Iris pigment epithelial cell (primary cell): ENCODE measurements at regions not wholly inside any gene's neighbourhood (a gene's known extent, or its start where the extent isn't known, plus 50 kb on each side); places are given as distances from the start of the nearest gene placed in this dataset.
A peak's percentile ranks its signal among the peaks of the same experiment; 100 is the strongest.
"Not testable (repeated sequence)": the region's sequence is repeated elsewhere in the genome, so short reads cannot be mapped to it uniquely, and the experiment has no call there.

Source experiments
- DNase-seq: peaks from one replicate; pipeline ENCODE4 v3.0.0-alpha.2; 2011; ENCODE audit warnings: low read depth

GRCh38 chr20:25864963-25865714 lies 168.5 kb upstream of the ZNF337 start:
- not testable (repeated sequence) for DNase-seq

GRCh38 chr20:25864326-25864962 lies 167.8 kb upstream of the ZNF337 start:
- DNase-seq: no peak

DNA sequence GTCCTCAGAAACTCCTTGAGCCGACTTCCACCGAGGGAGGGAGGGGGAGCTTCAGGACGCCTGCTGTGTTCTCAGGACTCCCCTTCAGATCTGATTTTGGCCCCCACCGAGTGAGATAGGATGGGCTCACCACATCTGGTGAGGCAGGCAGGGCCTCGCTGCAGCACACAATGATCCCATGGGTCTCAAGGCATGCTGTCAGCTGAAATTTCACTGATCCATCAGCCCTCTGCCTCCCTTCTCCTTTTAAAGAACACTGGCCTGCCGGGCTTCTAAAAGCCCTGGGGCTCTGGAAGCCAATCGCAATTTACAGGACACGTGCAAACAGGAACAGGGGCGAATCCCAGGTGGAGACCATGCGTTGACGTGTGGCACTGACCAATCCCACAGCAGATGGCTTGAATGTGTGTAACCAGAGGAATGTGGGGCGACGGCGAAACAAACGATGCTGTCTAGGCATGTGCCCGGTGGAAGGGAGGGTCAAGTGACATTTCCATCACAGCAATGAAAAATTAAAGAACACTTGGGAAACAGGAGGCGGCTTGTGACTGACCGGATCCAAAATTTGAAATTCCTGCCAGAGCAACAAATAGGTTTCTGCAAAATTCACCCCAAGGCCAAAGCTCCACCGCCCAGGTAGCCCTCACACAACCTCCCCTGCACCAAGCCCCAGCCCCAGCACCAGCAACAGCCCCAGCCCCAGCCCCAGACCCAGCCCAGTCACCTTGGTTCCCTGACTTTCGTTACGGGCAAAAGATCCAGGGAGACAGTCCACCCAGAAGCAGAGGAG lies 167.1 kb upstream of the ZNF337 start:
- DNase-seq: no peak

DNA sequence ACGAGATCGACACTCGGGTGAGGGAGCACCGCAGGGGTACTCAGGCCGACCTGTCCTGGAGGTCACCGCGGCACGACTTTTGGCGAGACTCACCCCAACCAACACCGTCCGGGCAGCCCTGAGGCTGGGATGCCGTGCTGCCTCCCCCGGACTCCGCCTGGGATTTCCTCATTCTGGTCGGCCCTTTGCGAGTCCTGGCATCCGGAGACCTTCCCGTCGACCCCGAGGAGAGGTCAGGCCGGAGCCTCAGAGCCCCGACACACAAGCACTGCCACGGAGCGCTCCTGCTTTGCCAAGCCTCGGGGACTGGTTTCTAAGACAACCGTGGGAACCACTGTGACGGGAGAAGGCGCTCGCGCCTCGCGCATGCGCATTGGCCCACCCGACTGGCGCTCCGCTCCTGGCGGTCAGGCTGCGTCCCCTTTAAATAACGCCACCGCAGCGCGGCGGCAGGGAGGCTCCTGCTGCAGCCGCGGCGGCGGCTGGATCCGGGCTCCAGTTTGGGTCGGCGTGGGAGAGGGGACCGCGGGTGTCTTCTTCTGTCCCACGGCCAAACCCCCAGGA lies 166.4 kb upstream of the ZNF337 start:
- peak; percentile 73 for DNase-seq

DNA sequence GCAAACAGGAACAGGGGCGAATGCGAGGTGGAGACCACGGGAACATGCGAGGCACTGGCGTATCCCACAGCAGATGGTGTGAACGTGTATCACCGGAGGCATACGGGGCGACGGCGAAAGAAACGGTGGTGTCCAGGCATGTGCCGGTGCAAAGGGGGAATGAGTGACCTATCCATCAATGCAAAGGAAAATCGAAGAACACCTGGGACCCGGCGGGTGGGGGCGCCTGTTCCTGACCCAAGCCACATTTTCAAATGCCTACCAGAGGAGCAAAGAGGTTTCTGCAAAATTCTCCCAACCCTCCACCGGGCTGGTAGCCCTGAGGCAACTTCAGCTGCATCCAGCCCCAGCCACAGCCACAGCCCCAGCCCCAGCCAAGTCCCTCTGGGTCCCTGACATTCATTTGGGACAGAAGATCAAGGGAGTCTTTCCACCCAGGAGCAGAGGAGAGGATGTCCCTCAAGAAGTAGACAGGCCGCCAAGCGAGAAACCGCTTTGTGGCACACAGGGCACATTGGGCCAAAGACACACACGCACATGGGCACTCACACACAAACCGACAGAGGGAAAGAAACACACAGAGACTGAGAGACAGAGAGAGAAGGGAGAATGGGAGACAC lies 164.0 kb upstream of the ZNF337 start:
- no peak for DNase-seq

DNA sequence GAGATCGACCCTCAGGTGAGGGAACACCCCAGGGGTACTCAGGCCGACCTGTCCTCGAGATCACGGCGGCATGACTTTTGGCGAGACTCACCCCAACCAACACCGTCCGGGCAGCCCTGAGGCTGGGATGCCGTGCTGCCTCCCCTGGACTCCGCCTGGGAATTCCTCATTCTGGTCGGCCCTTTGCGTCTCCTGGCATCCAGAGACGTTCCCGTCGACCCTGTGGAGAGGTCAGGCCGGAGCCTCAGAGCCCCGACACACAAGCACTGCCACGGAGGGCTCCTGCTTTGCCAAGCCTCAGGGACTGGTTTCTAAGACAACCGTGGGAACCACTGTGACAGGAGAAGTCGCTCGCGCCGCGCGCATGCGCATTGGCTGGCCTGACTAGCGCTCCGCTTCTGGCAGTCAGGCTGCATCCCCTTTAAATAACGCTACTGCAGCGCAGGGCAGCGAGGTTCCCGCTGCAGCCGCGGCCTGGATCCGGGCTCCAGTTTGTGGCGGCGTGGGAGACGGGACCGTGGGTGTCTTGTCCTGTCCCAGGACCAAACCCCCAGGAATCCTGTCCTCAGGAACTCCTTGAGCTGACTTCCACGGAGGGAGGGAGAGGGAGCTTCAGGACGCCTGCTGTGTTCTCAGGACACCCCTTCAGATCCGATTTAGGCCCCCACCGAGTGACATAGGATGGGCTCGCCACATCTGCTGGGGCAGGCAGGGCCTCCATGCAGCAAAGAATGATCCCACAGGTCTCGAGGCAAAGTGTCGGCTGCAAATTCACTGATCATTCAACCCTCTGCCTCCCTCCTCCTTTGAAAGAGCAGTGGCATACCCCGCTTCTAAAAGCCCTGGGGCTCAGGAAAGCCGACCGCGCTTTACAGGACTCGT lies 163.2 kb upstream of the ZNF337 start:
- DNase-seq: peak; percentile 41

DNA sequence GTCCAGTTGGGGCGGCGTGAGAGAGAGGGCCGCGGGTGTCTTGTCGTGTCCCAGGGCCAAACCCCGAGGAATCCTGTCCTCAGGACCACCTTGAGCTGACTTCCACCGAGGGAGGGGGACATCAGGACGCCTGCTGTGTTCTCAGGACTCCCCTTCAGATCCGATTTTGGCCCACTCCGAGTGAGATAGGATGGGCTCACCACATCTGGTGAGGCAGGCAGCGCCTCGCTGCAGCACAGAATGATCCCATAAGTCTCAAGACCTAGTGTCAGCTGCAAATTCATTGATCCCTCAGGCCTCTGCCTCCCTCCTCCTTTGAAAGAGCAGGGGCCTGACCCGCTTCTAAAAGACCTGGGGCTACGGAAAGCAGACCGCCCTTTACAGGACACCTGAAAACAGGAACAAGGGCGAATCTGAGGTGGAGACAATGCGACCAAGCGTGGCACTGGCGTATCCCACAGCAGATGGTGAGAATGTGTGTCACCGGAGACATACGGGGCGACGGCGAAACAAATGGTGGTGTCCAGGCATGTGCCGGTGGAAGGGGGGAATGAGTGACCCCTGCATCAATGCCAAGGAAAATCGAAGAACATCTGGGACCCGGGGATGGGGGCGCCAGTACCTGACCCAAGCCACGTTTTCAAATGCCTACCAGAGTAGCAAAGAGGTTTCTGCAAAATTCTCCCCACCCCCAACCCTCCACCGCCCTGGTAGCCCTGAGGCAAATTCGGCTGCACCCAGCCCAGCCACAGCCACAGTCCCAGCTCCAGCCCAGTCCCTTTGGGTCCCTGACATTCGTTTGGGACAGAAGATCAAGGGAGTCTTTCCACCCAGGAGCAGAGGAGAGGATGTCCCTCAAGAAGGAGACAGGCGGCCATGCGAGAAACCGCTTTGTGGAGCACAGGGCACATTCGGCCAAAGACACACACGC lies 162.1 kb upstream of the ZNF337 start:
- DNase-seq: no peak

DNA sequence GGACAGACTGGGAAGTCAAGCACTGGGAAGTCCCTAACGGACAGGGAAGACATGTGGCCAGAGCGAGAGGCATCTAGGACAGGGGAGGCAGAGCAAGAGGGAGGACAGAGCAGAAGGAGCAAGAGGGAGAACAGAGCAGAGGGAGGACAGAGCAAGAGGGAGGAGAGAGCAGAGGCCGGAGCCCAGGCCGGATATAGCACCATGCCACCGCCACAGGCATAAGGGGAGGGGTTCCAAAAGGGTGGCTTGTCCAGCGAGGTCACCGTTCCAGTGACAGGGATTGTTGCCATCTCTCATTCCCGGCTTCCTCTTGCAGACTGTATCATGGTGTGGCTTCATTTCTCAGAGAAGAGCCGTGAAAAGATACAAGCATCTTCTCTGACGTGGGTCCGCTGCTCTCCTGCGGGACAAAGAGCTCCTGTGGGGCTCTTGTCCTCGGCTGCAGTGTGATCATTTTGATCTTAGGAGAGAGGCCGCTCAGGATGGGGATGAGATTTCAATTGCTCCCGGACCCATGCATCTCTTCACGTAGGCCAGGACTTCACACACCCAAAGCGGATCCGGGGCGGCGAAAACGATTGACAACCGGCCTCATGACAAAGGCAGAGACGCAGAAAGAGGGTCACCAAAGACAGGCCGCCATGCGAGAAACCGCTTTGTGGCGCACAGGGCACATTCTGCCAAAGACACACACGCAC lies 160.6 kb upstream of the ZNF337 start:
- not testable (repeated sequence) for DNase-seq

DNA sequence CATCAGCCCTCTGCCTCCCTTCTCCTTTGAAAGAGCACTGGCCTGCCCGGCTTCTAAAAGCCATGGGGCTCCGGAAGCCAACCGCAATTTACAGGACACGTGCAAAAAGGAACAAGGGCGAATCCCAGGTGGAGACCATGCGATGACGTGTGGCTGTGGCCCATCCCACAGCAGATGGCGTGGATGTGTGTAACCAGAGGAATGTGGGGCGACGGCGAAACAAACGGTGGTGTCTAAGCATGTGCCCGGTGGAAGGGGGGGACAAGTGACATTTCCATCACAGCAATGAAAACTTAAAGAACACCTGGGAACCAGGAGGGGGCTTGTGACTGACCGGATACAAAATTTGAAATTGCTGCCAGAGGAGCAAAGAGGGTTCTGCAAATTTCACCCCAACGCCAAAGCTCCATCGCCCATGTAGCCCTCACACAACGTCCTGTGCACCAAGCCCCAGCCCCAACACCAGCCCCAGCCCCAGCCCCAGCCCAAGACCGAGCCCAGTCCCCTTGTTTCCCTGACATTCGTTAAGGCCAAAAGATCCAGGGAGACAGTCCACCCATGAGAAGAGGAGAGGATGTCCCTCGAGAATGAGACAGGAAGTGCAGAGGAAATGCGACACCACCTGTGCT lies 159.7 kb upstream of the ZNF337 start:
- no peak for DNase-seq

DNA sequence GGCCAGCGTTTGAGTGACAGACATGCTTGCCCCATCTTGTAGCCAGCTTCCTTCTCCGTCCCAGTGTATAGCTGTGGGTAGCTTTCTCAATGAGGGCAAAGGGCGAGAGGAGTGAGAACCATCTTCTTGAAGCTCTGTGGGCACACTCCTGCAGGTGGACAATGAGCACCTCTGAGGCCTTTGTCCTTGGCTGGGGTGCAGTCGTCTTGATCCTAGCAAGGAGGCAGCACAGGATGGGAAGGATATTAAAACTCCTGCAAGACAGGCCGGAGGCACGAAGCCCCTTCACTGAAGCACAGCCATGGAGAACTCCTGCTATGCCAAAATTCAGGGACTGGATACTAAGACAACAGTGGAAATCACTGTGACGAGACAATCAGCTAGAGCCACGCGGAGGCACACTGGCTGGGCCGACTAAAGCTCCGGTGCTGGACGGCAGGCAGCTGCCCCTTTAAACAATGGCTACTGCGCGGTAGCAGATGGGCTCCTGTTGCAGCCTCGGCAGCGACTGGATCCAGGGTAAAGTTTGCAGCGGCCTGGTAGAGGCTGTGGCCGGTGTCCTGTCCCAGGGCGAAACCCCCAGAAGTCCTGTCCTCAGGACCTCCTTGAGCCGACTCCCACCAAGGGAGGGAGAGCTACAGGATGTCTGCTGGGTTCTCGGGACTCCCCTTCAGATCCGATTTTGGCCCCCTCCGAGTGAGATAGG lies 159.0 kb upstream of the ZNF337 start:
- not testable (repeated sequence) for DNase-seq

GRCh38 chr20:25854666-25855065 lies 158.0 kb upstream of the ZNF337 start:
- not testable (repeated sequence) for DNase-seq

DNA sequence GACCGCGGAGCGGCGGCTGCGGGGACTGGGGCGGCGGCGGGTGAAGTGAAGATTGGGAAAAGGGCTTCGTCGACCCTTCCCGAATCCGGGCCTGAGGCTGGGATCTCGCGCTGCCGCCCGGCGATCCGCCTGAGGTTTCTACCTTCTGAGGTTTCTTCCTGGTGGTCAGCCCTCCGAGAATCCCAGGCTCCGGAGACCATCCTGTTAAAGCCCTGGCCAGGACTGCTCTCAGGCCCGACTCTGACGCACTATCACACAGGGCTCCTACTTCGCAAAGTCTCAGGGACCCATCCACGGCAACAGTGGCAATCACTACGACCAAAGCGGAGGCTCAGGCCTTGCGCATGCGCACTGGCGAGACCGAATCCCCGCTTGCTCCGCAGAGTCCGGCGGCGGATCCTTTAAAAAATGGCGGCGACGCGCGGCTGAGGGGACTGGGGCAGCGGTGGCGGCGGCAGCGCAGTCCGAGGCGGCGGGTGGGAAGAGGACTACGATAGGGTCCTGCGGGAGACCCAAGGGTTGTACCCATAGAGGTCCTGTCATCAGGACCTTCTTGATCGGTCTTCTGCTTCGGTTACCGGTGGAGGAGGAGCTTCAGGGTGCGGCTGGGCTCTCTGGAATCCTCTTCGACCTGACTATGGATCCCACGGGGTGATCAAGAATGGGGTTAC lies 157.2 kb upstream of the ZNF337 start:
- DNase-seq: peak; percentile 45

DNA sequence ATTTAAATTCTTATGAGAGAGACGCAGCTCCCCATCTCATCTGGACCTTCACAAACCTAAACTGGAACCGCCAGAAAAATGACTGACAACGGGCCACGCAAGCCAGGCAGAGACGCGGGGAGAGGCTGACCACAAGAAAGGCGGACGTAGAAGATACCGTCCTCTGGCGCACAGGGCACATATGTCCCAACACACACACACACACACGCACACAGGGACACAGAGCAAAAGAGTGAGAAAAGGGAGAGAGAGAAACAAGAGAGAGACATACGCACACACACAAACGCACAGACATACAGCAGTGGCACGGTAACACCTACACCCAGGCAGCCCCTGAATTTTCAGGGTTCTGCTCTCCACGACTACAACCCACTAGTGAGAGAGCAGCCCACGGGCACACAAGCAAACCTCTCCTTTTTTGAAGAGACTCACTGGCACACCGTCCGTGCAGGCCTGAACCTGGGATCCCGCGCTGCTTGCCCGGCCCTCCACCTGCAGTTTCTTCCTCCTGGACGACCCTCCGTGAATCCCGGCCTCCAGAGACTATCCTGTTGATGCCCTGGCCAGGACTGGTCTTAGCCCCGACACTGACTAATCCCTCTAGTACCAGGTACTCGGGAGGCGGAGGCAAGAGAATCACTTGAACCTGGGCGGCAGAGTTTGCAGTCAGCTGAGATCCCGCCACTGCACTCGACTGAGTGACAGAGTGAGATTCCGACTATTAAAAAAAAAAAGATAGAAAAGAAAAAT lies 156.5 kb upstream of the ZNF337 start:
- not testable (repeated sequence) for DNase-seq

GRCh38 chr20:25850133-25850532 lies 153.5 kb upstream of the ZNF337 start:
- not testable (repeated sequence) for DNase-seq

- no peak for DNase-seq
Measured at GRCh38 chr20:25848222-25848621, 151.6 kb upstream of the ZNF337 start.

- DNase-seq: not testable (repeated sequence)
Measured at GRCh38 chr20:25844640-25845039, 148.0 kb upstream of the ZNF337 start.

GRCh38 chr20:25813511-25813910 lies 116.9 kb upstream of the ZNF337 start:
- not testable (repeated sequence) for DNase-seq
